ENCODE measurements at regions not wholly inside any gene's neighbourhood (a gene's known extent, or its start where the extent isn't known, plus 50 kb on each side); places are given as distances from the start of the nearest gene placed in this dataset.
"Not testable (repeated sequence)": the region's sequence is repeated elsewhere in the genome, so short reads cannot be mapped to it uniquely, and the experiment has no call there.

DNA sequence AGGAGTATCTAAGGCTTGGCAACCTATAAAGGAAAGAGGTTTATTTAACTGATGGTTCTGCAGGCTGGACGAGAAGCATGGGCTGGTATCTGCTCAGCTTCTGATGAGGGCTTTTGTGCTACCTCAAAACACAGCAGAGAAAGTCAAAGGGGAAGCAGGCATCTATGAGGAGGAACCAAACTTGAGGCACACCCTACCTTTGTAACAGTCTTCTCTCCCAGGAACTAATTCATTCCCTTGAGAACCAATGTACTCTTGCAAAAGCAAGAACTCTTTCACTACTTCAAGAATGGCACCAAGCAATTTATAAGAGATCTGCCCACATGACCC, 109.0 kb downstream of the CGGBP1 start:
- peaks cover 16% of the 10 kb centered on the region for H3K27me3 Mint-ChIP-seq (ENCODE audit: low read depth)
- H3K27ac Mint-ChIP-seq (ENCODE audit: unreplicated experiment) = no peak overlapping the region
- TF ChIP-seq, protein P1, sequence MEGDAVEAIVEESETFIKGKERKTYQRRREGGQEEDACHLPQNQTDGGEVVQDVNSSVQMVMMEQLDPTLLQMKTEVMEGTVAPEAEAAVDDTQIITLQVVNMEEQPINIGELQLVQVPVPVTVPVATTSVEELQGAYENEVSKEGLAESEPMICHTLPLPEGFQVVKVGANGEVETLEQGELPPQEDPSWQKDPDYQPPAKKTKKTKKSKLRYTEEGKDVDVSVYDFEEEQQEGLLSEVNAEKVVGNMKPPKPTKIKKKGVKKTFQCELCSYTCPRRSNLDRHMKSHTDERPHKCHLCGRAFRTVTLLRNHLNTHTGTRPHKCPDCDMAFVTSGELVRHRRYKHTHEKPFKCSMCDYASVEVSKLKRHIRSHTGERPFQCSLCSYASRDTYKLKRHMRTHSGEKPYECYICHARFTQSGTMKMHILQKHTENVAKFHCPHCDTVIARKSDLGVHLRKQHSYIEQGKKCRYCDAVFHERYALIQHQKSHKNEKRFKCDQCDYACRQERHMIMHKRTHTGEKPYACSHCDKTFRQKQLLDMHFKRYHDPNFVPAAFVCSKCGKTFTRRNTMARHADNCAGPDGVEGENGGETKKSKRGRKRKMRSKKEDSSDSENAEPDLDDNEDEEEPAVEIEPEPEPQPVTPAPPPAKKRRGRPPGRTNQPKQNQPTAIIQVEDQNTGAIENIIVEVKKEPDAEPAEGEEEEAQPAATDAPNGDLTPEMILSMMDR (IDR thresholded peaks at IDR 0.05) = no peak
- H3K36me3 Mint-ChIP-seq (ENCODE audit: low read depth) = no peaks in the 10 kb centered on the region
- no peak for DNase-seq (ENCODE audit: low spot score)
- H3K4me3 Mint-ChIP-seq (ENCODE audit: unreplicated experiment) = no peak overlapping the region
- no peaks in the 10 kb centered on the region for H3K4me1 Mint-ChIP-seq (ENCODE audit: low read depth)
- H3K9me3 Mint-ChIP-seq (ENCODE audit: low read depth) = peaks cover 5% of the 10 kb centered on the region

DNA sequence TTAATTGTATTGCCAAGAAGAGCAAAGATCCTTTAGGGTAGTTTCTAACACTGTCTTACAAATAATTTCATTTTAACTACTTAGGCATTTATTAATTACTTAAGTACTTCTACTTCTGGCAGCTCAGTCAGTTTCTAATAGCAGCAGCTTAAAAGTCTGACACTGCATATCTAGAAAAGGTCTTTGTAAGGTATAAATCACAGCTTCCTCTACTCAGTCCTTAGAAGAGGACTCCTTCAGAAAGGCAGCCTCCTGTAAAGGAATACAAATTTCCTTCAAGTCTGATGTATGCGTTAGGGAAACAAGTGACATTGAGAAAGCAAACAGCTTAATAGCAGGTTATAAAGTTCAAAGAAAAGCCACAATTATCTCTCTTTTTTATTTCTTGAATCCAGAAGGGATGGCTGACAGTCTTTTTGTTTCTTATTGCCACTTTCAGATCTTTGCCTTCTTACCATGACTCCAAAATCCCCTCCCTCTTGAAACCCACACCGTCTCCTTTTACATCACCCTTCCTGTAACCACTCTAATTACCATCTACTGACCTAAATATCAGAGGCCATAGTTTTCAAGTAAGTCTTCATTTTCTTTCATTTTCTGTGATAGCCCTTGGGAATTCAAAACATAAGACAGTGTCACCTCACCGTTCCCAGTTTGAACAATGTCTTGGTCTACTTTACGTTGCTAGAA, 109.5 kb downstream of the CGGBP1 start:
- TF ChIP-seq, protein P1 (IDR thresholded peaks at IDR 0.05) = no peak
- H3K4me1 Mint-ChIP-seq (ENCODE audit: low read depth) = no peaks in the 10 kb centered on the region
- H3K4me3 Mint-ChIP-seq (ENCODE audit: unreplicated experiment) = no peak overlapping the region
- H3K27me3 Mint-ChIP-seq (ENCODE audit: low read depth) = peaks cover 16% of the 10 kb centered on the region
- no peak for DNase-seq (ENCODE audit: low spot score)
- H3K9me3 Mint-ChIP-seq (ENCODE audit: low read depth) = peaks cover 5% of the 10 kb centered on the region
- H3K27ac Mint-ChIP-seq (ENCODE audit: unreplicated experiment) = no peak overlapping the region
- no peaks in the 10 kb centered on the region for H3K36me3 Mint-ChIP-seq (ENCODE audit: low read depth)

DNA sequence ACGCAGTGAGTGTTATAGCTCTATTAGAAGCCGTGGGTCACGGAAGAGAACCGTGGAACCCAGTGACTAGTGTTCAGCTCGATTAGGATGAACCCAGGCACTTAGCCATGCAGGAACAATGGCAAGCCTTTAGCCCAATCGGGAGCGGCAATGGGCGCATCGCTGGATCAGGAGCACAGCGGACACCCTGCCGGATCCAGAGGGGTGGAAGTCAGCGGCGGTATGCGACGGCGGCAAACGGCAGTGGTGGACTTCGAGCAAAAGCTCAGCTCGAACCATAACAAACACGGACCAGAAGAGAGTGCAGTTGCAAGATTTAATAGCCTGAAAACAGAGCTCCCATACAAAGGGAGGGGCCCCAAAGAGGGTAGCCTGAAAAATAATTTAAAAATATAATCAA, 112.8 kb downstream of the CGGBP1 start:
- not testable (repeated sequence) for H3K27me3 Mint-ChIP-seq (ENCODE audit: low read depth); H3K27ac Mint-ChIP-seq (ENCODE audit: unreplicated experiment); H3K36me3 Mint-ChIP-seq (ENCODE audit: low read depth); H3K4me3 Mint-ChIP-seq (ENCODE audit: unreplicated experiment); DNase-seq (ENCODE audit: low spot score); H3K4me1 Mint-ChIP-seq (ENCODE audit: low read depth); H3K9me3 Mint-ChIP-seq (ENCODE audit: low read depth)

DNA sequence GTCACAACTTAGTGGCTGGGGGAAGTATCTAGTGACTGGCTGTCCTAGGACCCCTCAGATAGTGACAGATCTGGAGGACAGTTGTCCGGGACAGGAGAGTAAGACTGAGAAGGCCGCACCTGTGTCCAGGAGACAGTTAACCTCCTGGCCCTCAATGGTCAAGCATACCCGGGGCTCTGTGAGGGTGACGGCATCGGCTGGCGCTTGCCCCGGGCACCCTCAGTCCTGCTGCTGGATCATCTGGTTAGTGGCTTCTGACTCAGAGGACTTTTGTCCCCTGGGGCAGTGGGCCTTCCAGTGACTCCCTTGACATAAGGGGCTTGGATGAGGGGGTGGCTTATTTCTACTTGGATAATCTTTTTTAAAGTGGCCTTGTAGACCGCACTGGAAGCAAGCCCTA, 116.5 kb downstream of the CGGBP1 start:
- DNase-seq (ENCODE audit: low spot score); H3K36me3 Mint-ChIP-seq (ENCODE audit: low read depth); H3K27ac Mint-ChIP-seq (ENCODE audit: unreplicated experiment); H3K4me3 Mint-ChIP-seq (ENCODE audit: unreplicated experiment); H3K4me1 Mint-ChIP-seq (ENCODE audit: low read depth); H3K27me3 Mint-ChIP-seq (ENCODE audit: low read depth): not testable (repeated sequence)
- peaks cover 35% of the 10 kb centered on the region for H3K9me3 Mint-ChIP-seq (ENCODE audit: low read depth)

DNA sequence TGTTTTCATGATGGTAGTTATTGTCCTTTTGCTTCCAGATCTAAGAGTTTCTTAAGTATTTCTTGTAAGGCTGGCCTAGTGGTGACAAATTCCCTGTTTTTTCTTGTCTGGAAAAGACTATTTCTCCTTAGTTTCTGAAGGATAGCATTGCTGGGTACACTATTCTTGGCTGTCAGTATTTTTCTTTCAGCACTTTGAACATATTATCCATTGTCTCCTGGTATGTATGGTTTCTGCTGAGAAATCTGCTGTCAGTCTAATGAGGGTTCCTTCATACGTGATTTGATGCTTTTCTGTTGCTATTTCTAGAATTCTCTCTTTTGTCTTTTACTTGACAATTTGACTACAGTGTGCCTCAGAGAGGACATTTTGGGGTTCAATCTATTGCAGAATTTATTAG, 134.3 kb downstream of the CGGBP1 start:
- Mint-ChIP-seq H3K4me1 (ENCODE audit: low read depth) (no peaks in the 10 kb centered on the region), H3K27me3 (ENCODE audit: low read depth) (no peaks in the 10 kb centered on the region), H3K36me3 (ENCODE audit: low read depth) (peaks cover 3% of the 10 kb centered on the region), H3K4me3 (ENCODE audit: unreplicated experiment) (no peak overlapping the region), H3K9me3 (ENCODE audit: low read depth) (peaks cover 22% of the 10 kb centered on the region), H3K27ac (ENCODE audit: unreplicated experiment) (no peak overlapping the region)
- TF ChIP-seq, protein P1 (IDR thresholded peaks at IDR 0.05) = no peak
- no peak for DNase-seq (ENCODE audit: low spot score)

DNA sequence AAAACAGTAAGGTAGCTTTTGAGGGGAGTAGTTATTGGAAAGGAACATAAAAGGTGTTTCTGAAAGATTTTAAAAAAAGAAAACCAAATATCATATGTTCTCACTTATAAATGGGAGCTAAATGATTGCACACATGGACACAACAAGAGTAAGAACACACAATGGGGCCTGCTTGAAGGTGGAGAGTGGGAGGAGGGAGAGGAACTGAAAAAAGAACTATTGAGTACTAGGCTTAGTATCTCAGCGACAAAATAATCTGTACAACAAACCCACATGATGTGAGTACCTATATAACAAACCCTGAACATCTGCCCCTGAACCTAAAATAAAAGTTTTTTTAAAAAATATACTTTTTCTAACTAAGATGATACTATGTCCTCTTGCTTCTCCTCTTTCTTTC, 138.3 kb downstream of the CGGBP1 start:
- H3K4me1 Mint-ChIP-seq (ENCODE audit: low read depth) = no peaks in the 10 kb centered on the region
- TF ChIP-seq, protein P1 (IDR thresholded peaks at IDR 0.05) = no peak
- H3K36me3 Mint-ChIP-seq (ENCODE audit: low read depth) = peaks cover 3% of the 10 kb centered on the region
- H3K27ac Mint-ChIP-seq (ENCODE audit: unreplicated experiment) = no peak overlapping the region
- H3K9me3 Mint-ChIP-seq (ENCODE audit: low read depth) = peaks cover 30% of the 10 kb centered on the region
- H3K4me3 Mint-ChIP-seq (ENCODE audit: unreplicated experiment) = no peak overlapping the region
- peaks cover 5% of the 10 kb centered on the region for H3K27me3 Mint-ChIP-seq (ENCODE audit: low read depth)
- DNase-seq (ENCODE audit: low spot score) = no peak

Data from chondrocyte (in vitro differentiated cells).